SHP77 (cell line): ENCODE measurements at regions not wholly inside any gene's neighbourhood (a gene's known extent, or its start where the extent isn't known, plus 50 kb on each side); places are given as distances from the start of the nearest gene placed in this dataset.

Experiments used
- DNase-seq, 2 experiments: peaks; one replicate each; lab custom pipeline; 2025; lab: John Stamatoyannopoulos, UW

DNA sequence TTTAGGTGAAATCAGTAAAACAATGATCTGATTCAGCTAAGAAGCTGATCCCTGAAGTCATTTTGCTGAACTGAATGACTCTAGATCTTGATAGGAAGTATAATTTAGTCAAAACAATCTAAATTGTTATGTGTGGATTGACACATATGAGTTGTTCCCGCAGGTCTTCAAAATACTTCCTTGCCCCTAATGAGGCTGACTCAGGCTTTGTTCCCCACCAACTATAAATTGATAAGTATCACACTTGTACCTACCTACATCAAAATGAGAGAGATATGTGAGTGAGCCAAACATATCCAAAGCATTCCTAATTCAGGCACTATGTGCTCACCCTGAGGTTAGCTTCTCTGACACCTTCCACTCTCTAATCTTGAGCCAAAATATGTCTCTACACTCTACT lies 507.1 kb downstream of the PLPP3 start:
- DNase-seq = no peak

DNA sequence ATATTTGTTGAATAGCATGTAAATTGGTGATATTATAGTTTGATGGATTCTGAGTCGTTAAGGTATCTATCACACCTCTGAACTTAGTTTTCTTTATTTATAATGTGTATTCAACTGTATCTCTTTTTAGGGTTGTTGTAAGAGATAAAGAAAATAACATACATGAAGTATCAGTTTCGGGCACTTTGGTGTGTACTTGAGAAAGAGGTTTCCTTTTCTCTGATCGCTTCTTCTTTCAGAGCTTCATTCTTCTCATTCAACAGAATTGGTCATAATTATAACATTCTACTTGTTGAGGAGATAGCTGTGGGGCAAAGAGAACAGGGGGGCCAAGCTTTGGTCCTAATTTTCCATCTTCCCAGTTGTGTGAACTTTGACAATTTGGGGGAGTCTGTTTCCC lies 508.0 kb downstream of the PLPP3 start:
- no peak for DNase-seq

DNA sequence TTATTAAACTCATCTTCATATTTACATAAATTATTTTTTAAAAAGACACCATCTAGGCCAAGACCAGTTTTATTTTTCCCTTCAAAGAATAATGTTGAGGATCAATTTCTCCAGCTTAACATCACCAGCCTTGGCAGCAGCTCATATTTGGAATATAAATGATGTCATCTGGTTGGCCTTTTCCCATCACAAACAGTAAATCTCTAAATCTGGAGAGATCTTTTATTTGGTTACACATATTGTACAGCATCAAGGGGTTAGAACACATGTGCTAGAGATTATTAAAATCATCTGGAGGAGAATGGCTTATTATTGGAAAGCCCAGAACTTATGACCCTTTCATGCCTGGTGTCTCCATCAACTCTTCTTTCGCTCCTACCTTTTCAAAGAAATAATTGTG lies 508.8 kb downstream of the PLPP3 start:
- peak in 1 of 2 experiments; percentile 1 for DNase-seq

DNA sequence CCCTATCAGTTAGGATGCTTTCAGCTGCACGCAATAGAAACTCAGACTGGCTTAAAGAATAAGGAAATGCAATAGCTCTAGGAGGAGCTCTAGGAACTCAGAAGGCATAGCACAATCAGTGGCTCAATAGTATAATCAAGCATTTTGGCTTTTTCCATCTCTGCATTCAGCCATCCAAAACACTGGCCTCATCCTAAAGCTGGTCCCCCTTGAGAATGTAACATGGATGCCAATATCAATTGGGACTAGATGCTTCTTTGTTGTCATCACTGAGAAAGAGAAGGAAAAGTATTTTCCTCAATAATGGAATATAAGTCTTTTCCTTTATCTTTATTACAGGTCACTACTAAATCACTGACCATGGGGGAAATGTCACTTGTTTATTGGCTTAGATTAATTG lies 509.5 kb downstream of the PLPP3 start:
- DNase-seq = no peak

DNA sequence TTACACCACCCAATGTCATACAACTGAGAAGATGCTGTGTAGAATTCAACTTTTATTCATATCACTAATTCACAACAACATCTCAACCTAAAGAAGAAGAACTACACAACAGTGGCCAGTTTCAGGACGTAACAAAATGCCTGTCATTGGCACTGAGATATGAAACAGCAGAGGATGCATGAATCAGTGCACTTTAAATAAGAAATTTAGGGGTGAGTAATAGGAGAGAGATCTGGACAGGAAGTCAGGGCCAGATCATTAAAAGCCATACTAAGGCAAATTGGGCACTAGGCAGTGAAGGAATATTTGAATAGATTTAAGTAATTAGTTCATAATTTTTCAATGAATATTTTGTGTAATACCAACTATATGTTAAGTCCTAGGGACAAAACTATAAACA lies 510.5 kb downstream of the PLPP3 start:
- no peak for DNase-seq

- DNase-seq = no peak
Measured at GRCh38 chr1:56068210-56068609, 511.2 kb downstream of the PLPP3 start.

GRCh38 chr1:56065729-56066128 lies 513.6 kb downstream of the PLPP3 start:
- DNase-seq = no peak

DNA sequence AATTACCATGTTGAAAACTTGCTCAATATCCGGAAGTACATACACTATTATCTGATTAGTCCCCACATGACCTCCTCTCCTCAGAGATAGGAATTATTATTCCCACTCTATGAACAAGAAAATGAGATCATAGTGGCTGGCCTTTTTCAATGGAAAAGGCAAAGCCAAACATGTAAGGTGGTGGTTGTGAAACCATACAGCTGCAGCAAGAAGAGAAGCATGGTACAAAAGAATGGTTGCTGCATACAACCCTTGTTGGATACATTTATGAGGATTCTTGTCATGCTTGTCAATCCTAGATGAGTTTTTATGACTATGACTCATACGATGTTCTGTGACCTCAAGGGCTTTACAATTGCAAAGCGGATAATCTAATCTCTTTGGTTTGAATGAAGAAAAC lies 514.7 kb downstream of the PLPP3 start:
- DNase-seq = no peak

- DNase-seq = no peak
Measured at GRCh38 chr1:56063461-56063860, 515.9 kb downstream of the PLPP3 start.

DNA sequence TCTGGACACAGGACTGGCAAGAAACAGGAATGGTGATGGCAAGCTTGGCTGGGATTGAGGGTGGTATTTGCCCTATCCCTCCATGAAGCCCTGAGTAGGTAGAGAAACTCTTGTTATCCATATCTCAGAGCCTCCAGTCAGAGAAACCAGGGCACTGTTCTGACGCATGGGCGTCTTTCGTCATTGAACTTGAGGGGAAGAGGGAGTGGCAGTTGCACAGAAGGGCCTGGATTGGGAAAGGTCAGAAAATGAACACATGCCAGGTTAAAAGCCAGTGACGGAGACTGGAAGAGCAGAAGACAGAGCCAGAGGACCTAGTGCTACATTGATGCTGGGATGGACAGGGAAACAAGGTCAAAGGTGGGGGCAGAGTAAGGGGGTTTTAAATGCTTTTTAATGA lies 516.7 kb downstream of the PLPP3 start:
- no peak for DNase-seq

- no peak for DNase-seq
Measured at GRCh38 chr1:56061824-56062223, 517.5 kb downstream of the PLPP3 start.

DNA sequence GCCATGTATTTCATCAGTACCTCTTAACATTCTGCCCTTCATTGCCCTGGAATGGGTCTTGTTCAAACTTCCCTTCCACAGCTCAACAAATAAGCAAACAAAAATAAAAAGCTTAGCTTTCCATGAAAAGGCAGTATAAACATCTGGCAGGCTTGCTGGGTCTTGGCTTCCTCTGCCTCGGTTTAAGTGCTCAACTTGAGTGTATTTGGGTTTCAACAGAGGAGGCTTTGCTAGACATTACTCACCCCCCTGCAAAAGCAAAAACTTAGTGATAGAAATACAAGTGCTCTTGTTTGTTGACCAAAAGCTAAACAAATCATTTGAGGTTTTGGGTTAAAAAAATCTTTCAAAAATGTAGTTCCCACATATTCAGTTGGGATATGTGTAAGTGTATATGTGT lies 518.5 kb downstream of the PLPP3 start:
- DNase-seq = no peak

- DNase-seq = no peak
Measured at GRCh38 chr1:56057466-56058405, 521.6 kb downstream of the PLPP3 start.

- no peak for DNase-seq
Measured at GRCh38 chr1:56056438-56057287, 522.7 kb downstream of the PLPP3 start.

GRCh38 chr1:56054959-56055358 lies 524.4 kb downstream of the PLPP3 start:
- no peak for DNase-seq

- no peak for DNase-seq
Measured at GRCh38 chr1:56052041-56052440, 527.3 kb downstream of the PLPP3 start.

DNA sequence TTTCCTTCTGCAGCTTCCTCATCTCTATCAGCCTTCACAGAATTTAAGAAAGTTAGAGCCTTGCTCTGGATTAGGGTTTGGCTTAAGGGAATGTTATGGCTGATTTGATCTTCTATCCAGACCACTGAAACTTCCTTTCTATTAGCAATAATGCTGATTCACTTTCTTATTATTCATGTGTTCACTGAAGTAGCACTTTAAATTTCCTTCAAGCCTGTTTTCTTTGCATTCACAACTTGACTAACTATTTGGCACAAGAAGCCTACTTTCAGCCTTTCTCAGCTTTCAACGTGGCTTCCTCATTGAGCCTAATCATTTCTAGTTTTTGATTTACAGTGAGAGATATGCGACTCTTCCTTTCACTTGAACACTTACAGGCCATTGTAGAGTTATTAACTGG lies 528.5 kb downstream of the PLPP3 start:
- DNase-seq = no peak

DNA sequence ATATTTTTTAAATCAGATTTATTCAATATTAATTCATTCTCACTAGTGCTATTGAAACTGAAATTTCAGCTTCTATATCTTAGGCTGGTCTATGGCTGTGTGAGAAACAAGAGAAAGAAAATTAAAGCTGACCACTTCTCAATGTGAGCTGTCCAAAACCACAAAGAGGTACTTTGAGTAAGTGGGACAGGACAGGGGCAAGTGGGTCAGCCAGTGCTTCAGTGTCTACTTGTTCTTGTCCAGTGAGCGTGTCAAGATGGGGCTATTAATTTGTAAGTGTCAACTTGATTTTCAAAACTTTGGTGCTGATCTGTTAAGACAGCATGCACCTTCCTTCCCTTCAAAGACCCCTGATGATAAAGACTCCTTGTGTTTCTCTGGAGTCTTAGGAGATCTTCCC lies 533.9 kb downstream of the PLPP3 start:
- no peak for DNase-seq

GRCh38 chr1:56045062-56045461 lies 534.3 kb downstream of the PLPP3 start:
- DNase-seq = no peak

- DNase-seq = no peak
Measured at GRCh38 chr1:56036479-56036878, 542.9 kb downstream of the PLPP3 start.

DNA sequence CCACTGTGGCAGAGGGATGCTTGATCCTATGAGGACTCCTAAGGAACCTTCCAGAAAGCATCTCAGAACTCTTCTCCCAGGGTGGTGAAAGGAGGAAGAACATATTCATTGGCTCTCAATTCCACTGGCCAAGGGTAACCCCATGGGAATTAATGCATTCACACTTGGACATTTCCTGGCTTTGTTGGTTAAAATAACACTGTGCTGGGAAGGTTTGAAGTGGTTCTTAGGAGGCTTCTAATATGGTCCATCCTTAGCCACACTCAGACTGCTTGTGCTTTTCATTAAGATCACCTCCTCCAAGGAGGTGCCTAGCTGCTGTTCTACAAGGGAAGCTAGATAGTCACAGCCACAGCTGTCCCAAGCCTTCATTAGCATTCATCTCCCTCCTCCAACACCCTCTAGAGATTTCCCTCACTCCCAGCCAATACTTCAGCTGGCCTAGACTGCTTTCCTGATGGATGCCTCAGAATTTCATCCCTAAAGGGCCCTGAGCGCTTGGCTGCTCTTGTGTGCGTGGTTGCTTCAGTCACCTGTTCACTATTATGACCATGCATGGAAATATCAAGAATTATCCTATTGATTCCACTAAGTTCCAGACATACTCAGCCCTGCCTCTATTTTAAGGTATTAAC lies 544.4 kb downstream of the PLPP3 start:
- DNase-seq = no peak

DNA sequence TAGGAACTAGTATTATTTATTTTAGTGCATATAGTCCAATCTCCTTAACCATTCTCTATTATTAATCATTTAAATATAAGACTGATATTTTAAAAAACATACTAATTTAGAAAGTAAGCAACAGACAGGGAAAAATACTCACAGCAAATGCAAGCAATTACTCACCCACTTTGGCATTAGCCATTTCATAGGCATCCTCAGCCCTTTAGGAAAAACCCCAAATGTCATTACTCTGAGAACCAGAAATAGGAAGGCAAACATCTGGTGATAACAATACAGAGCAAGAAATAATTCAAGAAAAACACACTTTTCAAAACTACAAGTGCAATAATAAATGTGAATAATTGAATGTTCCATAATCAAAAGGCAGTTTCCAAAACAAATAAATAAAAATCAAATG lies 545.1 kb downstream of the PLPP3 start:
- DNase-seq = no peak
